GM12878 (cell line): ENCODE measurements at regions not wholly inside any gene's neighbourhood (a gene's known extent, or its start where the extent isn't known, plus 50 kb on each side); places are given as distances from the start of the nearest gene placed in this dataset.

ENCODE experiments used
- GATAD2B ChIP-seq: fragments of 450-650 bp; conservative IDR thresholded peaks from 2 replicates; pipeline ENCODE4 v1.6.1; 2017; ENCODE audit warnings: low read depth, mild to moderate bottlenecking, moderate library complexity
- IKZF1 ChIP-seq: fragments of 450-650 bp; conservative IDR thresholded peaks from 2 replicates; pipeline ENCODE4 v1.6.1; 2017; ENCODE audit warnings: antibody characterized with exemption, mild to moderate bottlenecking
- SUZ12 ChIP-seq: fragments of 200-600 bp; sonication (generic); IDR thresholded peaks from one replicate; pipeline ENCODE4 v1.6.1; 2018; ENCODE audit warnings: antibody characterized with exemption, mild to moderate bottlenecking; ENCODE audit not compliant: unreplicated experiment
- TARDBP ChIP-seq: IDR thresholded peaks from 2 replicates; pipeline ENCODE4 v1.6.1; 2016; ENCODE audit warnings: borderline replicate concordance
- ZNF207 ChIP-seq: fragments of 450-650 bp; IDR thresholded peaks from 2 replicates; pipeline ENCODE4 v1.6.1; 2014; ENCODE audit warnings: antibody characterized with exemption, mild to moderate bottlenecking, borderline replicate concordance
- ZNF24 ChIP-seq: fragments of 450-650 bp; IDR thresholded peaks from 2 replicates; pipeline ENCODE4 v1.6.1; 2017; ENCODE audit warnings: antibody characterized with exemption, mild to moderate bottlenecking
- TF ChIP-seq, protein P1 (sequence below), 3 experiments: IDR thresholded peaks in 2 of 3; conservative IDR thresholded peaks in 1 of 3; 2 replicates each; pipeline ENCODE4 v1.5.1; 2011; ENCODE audit warnings: low read depth in 3 of 3, low read length in 3 of 3, mild to moderate bottlenecking in 3 of 3, control low read depth in 2 of 3, moderate library complexity in 2 of 3, inconsistent platforms in 1 of 3, mixed read lengths in 1 of 3; ENCODE audit not compliant: control insufficient read depth in 2 of 3, insufficient read depth in 1 of 3; ENCODE audit errors: extremely low read depth in 1 of 3
- TF ChIP-seq, protein P2 (sequence below): fragments of 450-650 bp; conservative IDR thresholded peaks from 2 replicates; pipeline ENCODE4 v1.6.1; 2017; ENCODE audit warnings: mild to moderate bottlenecking, moderate library complexity
- TF ChIP-seq, protein P3 (sequence below): fragments of 450-650 bp; formaldehyde crosslinking; IDR thresholded peaks from 2 replicates; pipeline ENCODE4 v1.4.0; 2022; ENCODE audit warnings: mild to moderate bottlenecking, moderate library complexity
- TF ChIP-seq, protein P4 (sequence below): fragments of 450-650 bp; IDR thresholded peaks from 2 replicates; pipeline ENCODE4 v1.6.1; 2016; ENCODE audit warnings: mild to moderate bottlenecking
- TF ChIP-seq, protein P5 (sequence below): IDR thresholded peaks from 2 replicates; pipeline ENCODE4 v1.6.1; 2012; ENCODE audit warnings: low read depth, low read length, improper control_type of control experiment
- TF ChIP-seq, protein P6 (sequence below): IDR thresholded peaks from 2 replicates; pipeline ENCODE4 v1.6.1; 2011; ENCODE audit warnings: low read depth, mild to moderate bottlenecking, low read length, moderate library complexity, borderline replicate concordance; ENCODE audit errors: extremely low read depth
- TF ChIP-seq, protein P7 (sequence below): fragments of 150-350 bp; IDR thresholded peaks from 2 replicates; pipeline ENCODE4 v1.6.1; 2016; ENCODE audit warnings: low read depth, low read length

DNA sequence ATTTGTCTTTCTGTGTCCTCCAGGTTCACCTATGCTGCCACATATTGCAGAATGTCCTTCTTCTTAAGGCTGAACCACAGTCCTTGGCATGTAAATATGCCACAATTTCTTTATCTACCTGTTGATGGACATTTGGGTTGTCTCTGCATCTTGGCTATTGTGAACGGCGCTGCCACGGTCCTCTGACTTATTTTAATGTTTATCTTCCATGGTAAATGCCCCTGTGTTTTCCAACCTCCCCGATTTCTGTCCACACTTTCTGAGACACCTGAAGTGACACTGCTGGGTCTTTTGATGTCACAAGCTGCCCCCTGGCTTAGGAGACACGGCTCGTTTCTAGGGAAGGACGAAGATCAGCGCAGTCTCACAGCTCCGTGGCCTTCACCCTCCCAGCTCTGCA, 128.3 kb upstream of the PDE10A start:
- TF ChIP-seq, protein P1, sequence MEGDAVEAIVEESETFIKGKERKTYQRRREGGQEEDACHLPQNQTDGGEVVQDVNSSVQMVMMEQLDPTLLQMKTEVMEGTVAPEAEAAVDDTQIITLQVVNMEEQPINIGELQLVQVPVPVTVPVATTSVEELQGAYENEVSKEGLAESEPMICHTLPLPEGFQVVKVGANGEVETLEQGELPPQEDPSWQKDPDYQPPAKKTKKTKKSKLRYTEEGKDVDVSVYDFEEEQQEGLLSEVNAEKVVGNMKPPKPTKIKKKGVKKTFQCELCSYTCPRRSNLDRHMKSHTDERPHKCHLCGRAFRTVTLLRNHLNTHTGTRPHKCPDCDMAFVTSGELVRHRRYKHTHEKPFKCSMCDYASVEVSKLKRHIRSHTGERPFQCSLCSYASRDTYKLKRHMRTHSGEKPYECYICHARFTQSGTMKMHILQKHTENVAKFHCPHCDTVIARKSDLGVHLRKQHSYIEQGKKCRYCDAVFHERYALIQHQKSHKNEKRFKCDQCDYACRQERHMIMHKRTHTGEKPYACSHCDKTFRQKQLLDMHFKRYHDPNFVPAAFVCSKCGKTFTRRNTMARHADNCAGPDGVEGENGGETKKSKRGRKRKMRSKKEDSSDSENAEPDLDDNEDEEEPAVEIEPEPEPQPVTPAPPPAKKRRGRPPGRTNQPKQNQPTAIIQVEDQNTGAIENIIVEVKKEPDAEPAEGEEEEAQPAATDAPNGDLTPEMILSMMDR (IDR thresholded peaks at IDR 0.05 in 2 of 3, conservative IDR thresholded peaks at IDR 0.05 in 1 of 3; ENCODE audit: control insufficient read depth in 2 of 3, extremely low read depth in 1 of 3, insufficient read depth in 1 of 3, low read depth in 3 of 3, low read length in 3 of 3), result no peak
- TF ChIP-seq, protein P2, sequence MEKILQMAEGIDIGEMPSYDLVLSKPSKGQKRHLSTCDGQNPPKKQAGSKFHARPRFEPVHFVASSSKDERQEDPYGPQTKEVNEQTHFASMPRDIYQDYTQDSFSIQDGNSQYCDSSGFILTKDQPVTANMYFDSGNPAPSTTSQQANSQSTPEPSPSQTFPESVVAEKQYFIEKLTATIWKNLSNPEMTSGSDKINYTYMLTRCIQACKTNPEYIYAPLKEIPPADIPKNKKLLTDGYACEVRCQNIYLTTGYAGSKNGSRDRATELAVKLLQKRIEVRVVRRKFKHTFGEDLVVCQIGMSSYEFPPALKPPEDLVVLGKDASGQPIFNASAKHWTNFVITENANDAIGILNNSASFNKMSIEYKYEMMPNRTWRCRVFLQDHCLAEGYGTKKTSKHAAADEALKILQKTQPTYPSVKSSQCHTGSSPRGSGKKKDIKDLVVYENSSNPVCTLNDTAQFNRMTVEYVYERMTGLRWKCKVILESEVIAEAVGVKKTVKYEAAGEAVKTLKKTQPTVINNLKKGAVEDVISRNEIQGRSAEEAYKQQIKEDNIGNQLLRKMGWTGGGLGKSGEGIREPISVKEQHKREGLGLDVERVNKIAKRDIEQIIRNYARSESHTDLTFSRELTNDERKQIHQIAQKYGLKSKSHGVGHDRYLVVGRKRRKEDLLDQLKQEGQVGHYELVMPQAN, result no peak
- TF ChIP-seq, protein P3, sequence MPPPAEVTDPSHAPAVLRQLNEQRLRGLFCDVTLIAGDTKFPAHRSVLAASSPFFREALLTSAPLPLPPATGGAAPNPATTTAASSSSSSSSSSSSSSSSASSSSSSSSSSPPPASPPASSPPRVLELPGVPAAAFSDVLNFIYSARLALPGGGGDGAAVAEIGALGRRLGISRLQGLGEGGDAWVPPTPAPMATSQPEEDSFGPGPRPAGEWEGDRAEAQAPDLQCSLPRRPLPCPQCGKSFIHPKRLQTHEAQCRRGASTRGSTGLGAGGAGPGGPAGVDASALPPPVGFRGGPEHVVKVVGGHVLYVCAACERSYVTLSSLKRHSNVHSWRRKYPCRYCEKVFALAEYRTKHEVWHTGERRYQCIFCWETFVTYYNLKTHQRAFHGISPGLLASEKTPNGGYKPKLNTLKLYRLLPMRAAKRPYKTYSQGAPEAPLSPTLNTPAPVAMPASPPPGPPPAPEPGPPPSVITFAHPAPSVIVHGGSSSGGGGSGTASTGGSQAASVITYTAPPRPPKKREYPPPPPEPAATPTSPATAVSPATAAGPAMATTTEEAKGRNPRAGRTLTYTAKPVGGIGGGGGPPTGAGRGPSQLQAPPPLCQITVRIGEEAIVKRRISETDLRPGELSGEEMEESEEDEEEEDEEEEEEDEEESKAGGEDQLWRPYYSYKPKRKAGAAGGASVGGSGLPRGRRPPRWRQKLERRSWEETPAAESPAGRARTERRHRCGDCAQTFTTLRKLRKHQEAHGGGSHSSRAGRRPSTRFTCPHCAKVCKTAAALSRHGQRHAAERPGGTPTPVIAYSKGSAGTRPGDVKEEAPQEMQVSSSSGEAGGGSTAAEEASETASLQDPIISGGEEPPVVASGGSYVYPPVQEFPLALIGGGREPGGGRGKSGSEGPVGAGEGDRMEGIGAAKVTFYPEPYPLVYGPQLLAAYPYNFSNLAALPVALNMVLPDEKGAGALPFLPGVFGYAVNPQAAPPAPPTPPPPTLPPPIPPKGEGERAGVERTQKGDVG, result no peak
- TF ChIP-seq, protein P4, sequence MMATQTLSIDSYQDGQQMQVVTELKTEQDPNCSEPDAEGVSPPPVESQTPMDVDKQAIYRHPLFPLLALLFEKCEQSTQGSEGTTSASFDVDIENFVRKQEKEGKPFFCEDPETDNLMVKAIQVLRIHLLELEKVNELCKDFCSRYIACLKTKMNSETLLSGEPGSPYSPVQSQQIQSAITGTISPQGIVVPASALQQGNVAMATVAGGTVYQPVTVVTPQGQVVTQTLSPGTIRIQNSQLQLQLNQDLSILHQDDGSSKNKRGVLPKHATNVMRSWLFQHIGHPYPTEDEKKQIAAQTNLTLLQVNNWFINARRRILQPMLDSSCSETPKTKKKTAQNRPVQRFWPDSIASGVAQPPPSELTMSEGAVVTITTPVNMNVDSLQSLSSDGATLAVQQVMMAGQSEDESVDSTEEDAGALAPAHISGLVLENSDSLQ, result no peak
- TF ChIP-seq, protein P5, sequence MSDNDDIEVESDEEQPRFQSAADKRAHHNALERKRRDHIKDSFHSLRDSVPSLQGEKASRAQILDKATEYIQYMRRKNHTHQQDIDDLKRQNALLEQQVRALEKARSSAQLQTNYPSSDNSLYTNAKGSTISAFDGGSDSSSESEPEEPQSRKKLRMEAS, result no peak
- TF ChIP-seq, protein P6, sequence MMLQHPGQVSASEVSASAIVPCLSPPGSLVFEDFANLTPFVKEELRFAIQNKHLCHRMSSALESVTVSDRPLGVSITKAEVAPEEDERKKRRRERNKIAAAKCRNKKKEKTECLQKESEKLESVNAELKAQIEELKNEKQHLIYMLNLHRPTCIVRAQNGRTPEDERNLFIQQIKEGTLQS, result no peak
- TF ChIP-seq SUZ12 (no peak), ZNF207 (no peak), GATAD2B (no peak), IKZF1 (no peak), TARDBP (no peak), ZNF24 (no peak)
- TF ChIP-seq, protein P7, sequence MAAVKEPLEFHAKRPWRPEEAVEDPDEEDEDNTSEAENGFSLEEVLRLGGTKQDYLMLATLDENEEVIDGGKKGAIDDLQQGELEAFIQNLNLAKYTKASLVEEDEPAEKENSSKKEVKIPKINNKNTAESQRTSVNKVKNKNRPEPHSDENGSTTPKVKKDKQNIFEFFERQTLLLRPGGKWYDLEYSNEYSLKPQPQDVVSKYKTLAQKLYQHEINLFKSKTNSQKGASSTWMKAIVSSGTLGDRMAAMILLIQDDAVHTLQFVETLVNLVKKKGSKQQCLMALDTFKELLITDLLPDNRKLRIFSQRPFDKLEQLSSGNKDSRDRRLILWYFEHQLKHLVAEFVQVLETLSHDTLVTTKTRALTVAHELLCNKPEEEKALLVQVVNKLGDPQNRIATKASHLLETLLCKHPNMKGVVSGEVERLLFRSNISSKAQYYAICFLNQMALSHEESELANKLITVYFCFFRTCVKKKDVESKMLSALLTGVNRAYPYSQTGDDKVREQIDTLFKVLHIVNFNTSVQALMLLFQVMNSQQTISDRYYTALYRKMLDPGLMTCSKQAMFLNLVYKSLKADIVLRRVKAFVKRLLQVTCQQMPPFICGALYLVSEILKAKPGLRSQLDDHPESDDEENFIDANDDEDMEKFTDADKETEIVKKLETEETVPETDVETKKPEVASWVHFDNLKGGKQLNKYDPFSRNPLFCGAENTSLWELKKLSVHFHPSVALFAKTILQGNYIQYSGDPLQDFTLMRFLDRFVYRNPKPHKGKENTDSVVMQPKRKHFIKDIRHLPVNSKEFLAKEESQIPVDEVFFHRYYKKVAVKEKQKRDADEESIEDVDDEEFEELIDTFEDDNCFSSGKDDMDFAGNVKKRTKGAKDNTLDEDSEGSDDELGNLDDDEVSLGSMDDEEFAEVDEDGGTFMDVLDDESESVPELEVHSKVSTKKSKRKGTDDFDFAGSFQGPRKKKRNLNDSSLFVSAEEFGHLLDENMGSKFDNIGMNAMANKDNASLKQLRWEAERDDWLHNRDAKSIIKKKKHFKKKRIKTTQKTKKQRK, result no peak
